Mesenteric fat pad (tissue), 1 donor: ENCODE measurements at regions not wholly inside any gene's neighbourhood (a gene's known extent, or its start where the extent isn't known, plus 50 kb on each side); places are given as distances from the start of the nearest gene placed in this dataset.
"Not testable (repeated sequence)": the region's sequence is repeated elsewhere in the genome, so short reads cannot be mapped to it uniquely, and the experiment has no call there.

Experiments
- DNase-seq: peaks from one replicate; pipeline ENCODE4 v3.0.0-alpha.2; 2020; ENCODE audit warnings: low spot score
- donor health status: DM: yes; HTN: yes; CAD: no.

GRCh38 chr1:194361374-194362131 is 1175.1 kb upstream of the B3GALT2 start:
- no peak for DNase-seq

- DNase-seq: no peak
These were observed 1171.8 kb upstream of the B3GALT2 start for GRCh38 chr1:194358208-194358581.

GRCh38 chr1:194357573-194358207 is 1171.3 kb upstream of the B3GALT2 start:
- not testable (repeated sequence) for DNase-seq

GRCh38 chr1:194355488-194356106 is 1169.2 kb upstream of the B3GALT2 start:
- DNase-seq: no peak

GRCh38 chr1:194353121-194353520 is 1166.7 kb upstream of the B3GALT2 start:
- no peak for DNase-seq

- DNase-seq: no peak
These were observed 1160.8 kb upstream of the B3GALT2 start for GRCh38 chr1:194347200-194347599.

GRCh38 chr1:194342484-194343262 is 1156.3 kb upstream of the B3GALT2 start:
- DNase-seq: no peak

- DNase-seq: no peak
These were observed 1155.2 kb upstream of the B3GALT2 start for GRCh38 chr1:194341587-194341986.

- no peak for DNase-seq
These were observed 1153.1 kb upstream of the B3GALT2 start for GRCh38 chr1:194339471-194339870.

- DNase-seq: no peak
These were observed 1152.0 kb upstream of the B3GALT2 start for GRCh38 chr1:194338241-194338948.

- DNase-seq: no peak
These were observed 1146.8 kb upstream of the B3GALT2 start for GRCh38 chr1:194333240-194333639.

- no peak for DNase-seq
These were observed 1145.3 kb upstream of the B3GALT2 start for GRCh38 chr1:194331758-194332157.

- no peak for DNase-seq
These were observed 1136.3 kb upstream of the B3GALT2 start for GRCh38 chr1:194322751-194323150.

- no peak for DNase-seq
These were observed 1132.4 kb upstream of the B3GALT2 start for GRCh38 chr1:194318790-194319280.

GRCh38 chr1:194309697-194310096 is 1123.3 kb upstream of the B3GALT2 start:
- DNase-seq: no peak

GRCh38 chr1:194309269-194309668 is 1122.9 kb upstream of the B3GALT2 start:
- DNase-seq: no peak

- no peak for DNase-seq
These were observed 1114.4 kb upstream of the B3GALT2 start for GRCh38 chr1:194300776-194301175.

- DNase-seq: no peak
These were observed 1113.9 kb upstream of the B3GALT2 start for GRCh38 chr1:194300340-194300739.

- no peak for DNase-seq
These were observed 1111.7 kb upstream of the B3GALT2 start for GRCh38 chr1:194298007-194298598.

- DNase-seq: no peak
These were observed 1110.7 kb upstream of the B3GALT2 start for GRCh38 chr1:194297094-194297493.

GRCh38 chr1:194296201-194296600 is 1109.8 kb upstream of the B3GALT2 start:
- no peak for DNase-seq
